ENCODE measurements at regions not wholly inside any gene's neighbourhood (a gene's known extent, or its start where the extent isn't known, plus 50 kb on each side); places are given as distances from the start of the nearest gene placed in this dataset.

GRCh38 chr15:27665002-27665401 is 434.1 kb downstream of the OCA2 start:
- Histone ChIP-seq H3K36me3 (no peaks in the 10 kb centered on the region), H3K27ac (no peak overlapping the region), H3K27me3 (no peaks in the 10 kb centered on the region), H3K4me3 (no peak overlapping the region), H3K9me3 (no peaks in the 10 kb centered on the region), H3K4me1 (no peaks in the 10 kb centered on the region)
- 70% methylated on average over 5 of the region's 5 CpGs for WGBS
- no peak for DNase-seq (ENCODE audit: low spot score in 2 of 2)
- TF ChIP-seq CTCF (IDR thresholded peaks at IDR 0.05), result no peak
- no peak for TF ChIP-seq POLR2A (IDR thresholded peaks at IDR 0.05)
- no peak for TF ChIP-seq EP300 (IDR thresholded peaks at IDR 0.05)
- no peak for TF ChIP-seq POLR2AphosphoS5 (IDR thresholded peaks at IDR 0.05)

- no peak for DNase-seq (ENCODE audit: low spot score in 2 of 2)
- Histone ChIP-seq H3K27me3 (no peaks in the 10 kb centered on the region), H3K36me3 (no peaks in the 10 kb centered on the region), H3K27ac (no peak overlapping the region), H3K4me1 (no peaks in the 10 kb centered on the region), H3K9me3 (no peaks in the 10 kb centered on the region), H3K4me3 (no peak overlapping the region)
- no peak for TF ChIP-seq EP300 (IDR thresholded peaks at IDR 0.05)
- TF ChIP-seq POLR2AphosphoS5 (IDR thresholded peaks at IDR 0.05), result no peak
- TF ChIP-seq POLR2A (IDR thresholded peaks at IDR 0.05), result no peak
- TF ChIP-seq CTCF (IDR thresholded peaks at IDR 0.05), result no peak
Observed at GRCh38 chr15:27662892-27663291, 436.2 kb downstream of the OCA2 start.

- Histone ChIP-seq H3K9me3 (peaks cover 4% of the 10 kb centered on the region), H3K27ac (no peak overlapping the region), H3K4me3 (no peak overlapping the region), H3K4me1 (no peaks in the 10 kb centered on the region), H3K27me3 (no peaks in the 10 kb centered on the region), H3K36me3 (no peaks in the 10 kb centered on the region)
- DNase-seq (ENCODE audit: low spot score in 2 of 2), result no peak
- no peak for TF ChIP-seq CTCF (IDR thresholded peaks at IDR 0.05)
- TF ChIP-seq POLR2A (IDR thresholded peaks at IDR 0.05), result no peak
Observed at GRCh38 chr15:27660676-27661075, 438.4 kb downstream of the OCA2 start.

- H3K27me3 ChIP-seq, result no peaks in the 10 kb centered on the region
- no peak overlapping the region for H3K27ac ChIP-seq
- no peak for DNase-seq (ENCODE audit: low spot score in 2 of 2)
- no peaks in the 10 kb centered on the region for H3K36me3 ChIP-seq
- peaks cover 4% of the 10 kb centered on the region for H3K9me3 ChIP-seq
- 94% methylated on average over 20 of the region's 29 CpGs for WGBS
- no peaks in the 10 kb centered on the region for H3K4me1 ChIP-seq
- no peak for TF ChIP-seq EP300 (IDR thresholded peaks at IDR 0.05)
- no peak for TF ChIP-seq CTCF (IDR thresholded peaks at IDR 0.05)
- TF ChIP-seq POLR2AphosphoS5 (IDR thresholded peaks at IDR 0.05), result no peak
- TF ChIP-seq POLR2A (IDR thresholded peaks at IDR 0.05), result no peak
- H3K4me3 ChIP-seq, result no peak overlapping the region
Observed at GRCh38 chr15:27656296-27656987, 442.7 kb downstream of the OCA2 start.

GRCh38 chr15:27655056-27655455 is 444.1 kb downstream of the OCA2 start:
- H3K9me3 ChIP-seq, result peaks cover 4% of the 10 kb centered on the region
- H3K4me1 ChIP-seq, result no peaks in the 10 kb centered on the region
- no peak overlapping the region for H3K4me3 ChIP-seq
- WGBS, result 77% methylated on average over 4 of the region's 4 CpGs
- no peak overlapping the region for H3K27ac ChIP-seq
- TF ChIP-seq POLR2A (IDR thresholded peaks at IDR 0.05), result no peak
- no peak for TF ChIP-seq CTCF (IDR thresholded peaks at IDR 0.05)
- TF ChIP-seq EP300 (IDR thresholded peaks at IDR 0.05), result no peak
- no peak for TF ChIP-seq POLR2AphosphoS5 (IDR thresholded peaks at IDR 0.05)
- H3K27me3 ChIP-seq, result no peaks in the 10 kb centered on the region
- no peak for DNase-seq (ENCODE audit: low spot score in 2 of 2)
- H3K36me3 ChIP-seq, result no peaks in the 10 kb centered on the region

All from suprapubic skin (tissue), 4 donors.